ENCODE measurements at regions not wholly inside any gene's neighbourhood (a gene's known extent, or its start where the extent isn't known, plus 50 kb on each side); places are given as distances from the start of the nearest gene placed in this dataset.

DNA sequence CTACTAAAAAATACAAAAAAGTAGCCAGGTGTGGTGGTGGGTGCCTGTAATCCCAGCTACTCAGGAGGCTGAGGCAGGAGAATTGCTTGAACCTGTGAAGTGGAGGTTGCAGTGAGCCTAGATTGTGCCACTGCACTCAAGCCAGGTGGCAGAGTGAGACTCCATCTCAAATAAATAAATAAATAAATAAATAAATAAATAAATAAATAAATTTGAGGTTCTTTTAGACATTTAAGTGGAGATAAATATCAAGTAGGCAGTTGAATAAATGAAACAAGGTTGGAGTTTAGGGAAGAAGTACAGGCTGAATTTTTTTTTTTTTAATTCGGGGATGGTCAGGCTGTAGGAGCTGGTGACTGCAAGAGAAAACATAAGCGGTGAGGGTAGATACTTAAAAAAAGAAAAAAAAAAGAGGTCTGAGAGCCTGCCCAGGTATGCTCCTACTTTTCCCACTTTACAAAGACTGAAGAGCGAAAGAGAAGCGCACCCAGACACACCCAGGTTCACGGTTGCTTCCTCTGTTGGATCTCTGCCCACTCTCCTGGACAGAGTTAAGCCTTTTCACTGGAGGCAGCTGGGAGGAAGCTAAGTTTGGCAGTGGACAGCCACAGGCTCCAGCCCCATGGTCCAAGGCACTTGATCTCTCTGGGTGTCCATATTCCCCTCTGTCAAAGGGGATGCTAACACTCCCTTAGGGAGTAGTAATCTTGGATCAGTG is 100.9 kb upstream of the PRDM1 start:
- Histone ChIP-seq H3K9me3 (ENCODE audit: low read length) (no peaks in the 10 kb centered on the region), H2AFZ (ENCODE audit: low read length) (no peak overlapping the region), H3K79me2 (ENCODE audit: insufficient read depth, low read length) (no peaks in the 10 kb centered on the region), H3K4me2 (ENCODE audit: low read depth, low read length) (no peak overlapping the region), H3K36me3 (replicated peaks in 1 of 2; ENCODE audit: control insufficient read depth in 1 of 2, insufficient read depth in 2 of 2, low read length in 2 of 2) (no peaks in the 10 kb centered on the region), H3K27ac (ENCODE audit: extremely low read length, insufficient read depth, low read length) (no peak overlapping the region), H3K9ac (ENCODE audit: insufficient read depth, low read depth, low read length) (no peak overlapping the region), H3K4me3 (replicated peaks in 1 of 3; ENCODE audit: insufficient read depth in 1 of 3, low read depth in 2 of 3, low read length in 3 of 3) (no peak overlapping the region), H3K27me3 (ENCODE audit: control insufficient read depth in 1 of 2, insufficient read depth in 2 of 2, low read length in 2 of 2) (peaks cover 5 to 22% of the 10 kb centered on the region in 2 experiments), H3K4me1 (ENCODE audit: insufficient read depth, low read length) (no peaks in the 10 kb centered on the region), H4K20me1 (ENCODE audit: insufficient read depth, low read length) (no peaks in the 10 kb centered on the region)
- in situ Hi-C loops (cut with HindIII; ENCODE audit: extremely low pct_ligation_motif_present, low pct_unique_long_range_greater_than_20kb) (no loop called here), intact Hi-C loops (cut with micrococcal nuclease; ENCODE audit: unreplicated experiment) (no loop called here)
- ChIA-PET POLR2A (no interaction called here), CTCF (ENCODE audit: low intra/inter-chr PET ratio, low total read pairs) (no interaction called here)
- no TSS peak for BruUV-seq (replicated peaks)
- WGBS (ENCODE audit: low lambda C conversion rate): 32% methylated on average over 5 of the region's 5 CpGs
- ATAC-seq (no peak), FAIRE-seq (no peak), DNase-seq (ENCODE audit: low spot score) (no peak)
- TF ChIP-seq ZBTB49 (CRISPR knock-in tag; IDR thresholded peaks at IDR 0.05; ENCODE audit: borderline replicate concordance) (no peak), NFE2 (CRISPR knock-in tag; IDR thresholded peaks at IDR 0.05) (no peak), ZBTB21 (CRISPR knock-in tag; IDR thresholded peaks at IDR 0.05) (no peak), FOXO1 (CRISPR knock-in tag; IDR thresholded peaks at IDR 0.05) (no peak), ZNF83 (CRISPR knock-in tag; IDR thresholded peaks at IDR 0.05; ENCODE audit: borderline replicate concordance) (no peak)
- TF ChIP-seq, protein P1, sequence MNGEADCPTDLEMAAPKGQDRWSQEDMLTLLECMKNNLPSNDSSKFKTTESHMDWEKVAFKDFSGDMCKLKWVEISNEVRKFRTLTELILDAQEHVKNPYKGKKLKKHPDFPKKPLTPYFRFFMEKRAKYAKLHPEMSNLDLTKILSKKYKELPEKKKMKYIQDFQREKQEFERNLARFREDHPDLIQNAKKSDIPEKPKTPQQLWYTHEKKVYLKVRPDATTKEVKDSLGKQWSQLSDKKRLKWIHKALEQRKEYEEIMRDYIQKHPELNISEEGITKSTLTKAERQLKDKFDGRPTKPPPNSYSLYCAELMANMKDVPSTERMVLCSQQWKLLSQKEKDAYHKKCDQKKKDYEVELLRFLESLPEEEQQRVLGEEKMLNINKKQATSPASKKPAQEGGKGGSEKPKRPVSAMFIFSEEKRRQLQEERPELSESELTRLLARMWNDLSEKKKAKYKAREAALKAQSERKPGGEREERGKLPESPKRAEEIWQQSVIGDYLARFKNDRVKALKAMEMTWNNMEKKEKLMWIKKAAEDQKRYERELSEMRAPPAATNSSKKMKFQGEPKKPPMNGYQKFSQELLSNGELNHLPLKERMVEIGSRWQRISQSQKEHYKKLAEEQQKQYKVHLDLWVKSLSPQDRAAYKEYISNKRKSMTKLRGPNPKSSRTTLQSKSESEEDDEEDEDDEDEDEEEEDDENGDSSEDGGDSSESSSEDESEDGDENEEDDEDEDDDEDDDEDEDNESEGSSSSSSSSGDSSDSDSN (CRISPR knock-in tag; IDR thresholded peaks at IDR 0.05): no peak
